Liver (tissue), 8 donors: ENCODE measurements at regions not wholly inside any gene's neighbourhood (a gene's known extent, or its start where the extent isn't known, plus 50 kb on each side); places are given as distances from the start of the nearest gene placed in this dataset.

Experiments
- DNase-seq: peaks from one replicate; pipeline ENCODE4 v3.0.0-alpha.2; 2017; ENCODE audit warnings: low spot score
- H3K27ac ChIP-seq, 2 donors: one replicate each; pipeline ENCODE4 v1.7.0; 2013; ENCODE audit warnings: inconsistent platforms in 2 of 2, low read length in 2 of 2, control low read depth in 1 of 2, low read depth in 1 of 2, mild to moderate bottlenecking in 1 of 2
- H3K27me3 ChIP-seq, 4 donors: one replicate each; pipeline versions ENCODE4 v1.6.1 to v1.7.0; 2013; ENCODE audit warnings: low read length in 3 of 4, inconsistent platforms in 1 of 4, mild to moderate bottlenecking in 1 of 4, moderate library complexity in 1 of 4; ENCODE audit not compliant: control insufficient read depth in 4 of 4, insufficient read depth in 4 of 4
- H3K36me3 ChIP-seq, 4 donors: one replicate each; pipeline versions ENCODE4 v1.6.1 to v1.7.0; 2013; ENCODE audit warnings: low read length in 3 of 4, mild to moderate bottlenecking in 3 of 4, low read depth in 1 of 4, moderate library complexity in 1 of 4; ENCODE audit not compliant: control insufficient read depth in 4 of 4, insufficient read depth in 3 of 4
- H3K4me1 ChIP-seq, 4 donors: one replicate each; pipeline versions ENCODE4 v1.6.1 to v1.7.0; 2013; ENCODE audit warnings: low read length in 3 of 4, mild to moderate bottlenecking in 3 of 4, moderate library complexity in 1 of 4; ENCODE audit not compliant: control insufficient read depth in 4 of 4, insufficient read depth in 4 of 4
- H3K4me3 ChIP-seq, 3 donors: one replicate each; pipeline versions ENCODE4 v1.6.1 to v1.7.0; 2013; ENCODE audit warnings: low read length in 3 of 3, control low read depth in 1 of 3, low read depth in 1 of 3, mild to moderate bottlenecking in 1 of 3
- H3K9ac ChIP-seq, 2 donors: one replicate each; pipeline ENCODE4 v1.7.0; 2013; ENCODE audit warnings: low read length in 2 of 2, mild to moderate bottlenecking in 2 of 2, moderate library complexity in 2 of 2, control low read depth in 1 of 2, low read depth in 1 of 2
- H3K9me3 ChIP-seq, 4 donors: one replicate each; pipeline versions ENCODE4 v1.6.1 to v1.7.0; 2013; ENCODE audit warnings: low read length in 3 of 4; ENCODE audit not compliant: control insufficient read depth in 4 of 4
- ATF3 ChIP-seq: IDR thresholded peaks from 2 replicates; pipeline ENCODE4 v1.6.1; 2016; ENCODE audit warnings: antibody characterized with exemption
- EGR1 ChIP-seq, 2 donors: IDR thresholded peaks; 2 replicates each; pipeline ENCODE4 v1.6.1; 2016 to 2018; ENCODE audit warnings: antibody characterized with exemption in 2 of 2, low read depth in 2 of 2
- FOXA1 ChIP-seq: IDR thresholded peaks from 2 replicates; pipeline ENCODE4 v1.6.1; 2016; ENCODE audit warnings: antibody characterized with exemption
- HNF4A ChIP-seq, 2 donors: conservative IDR thresholded peaks; 2 replicates each; pipeline ENCODE4 v1.6.1; 2016; ENCODE audit warnings: antibody characterized with exemption in 2 of 2, mild to moderate bottlenecking in 2 of 2
- JUND ChIP-seq, 2 donors: IDR thresholded peaks; 2 replicates each; pipeline ENCODE4 v1.6.1; 2016; ENCODE audit warnings: antibody characterized with exemption in 2 of 2
- MAX ChIP-seq: IDR thresholded peaks from 2 replicates; pipeline ENCODE4 v1.6.1; 2016; ENCODE audit warnings: antibody characterized with exemption
- NR2F2 ChIP-seq: IDR thresholded peaks from 2 replicates; pipeline ENCODE4 v1.6.1; 2016; ENCODE audit warnings: antibody characterized with exemption
- RAD21 ChIP-seq, 2 donors: IDR thresholded peaks; 2 replicates each; pipeline ENCODE4 v1.6.1; 2016; ENCODE audit warnings: antibody characterized with exemption in 2 of 2, mild to moderate bottlenecking in 2 of 2
- SP1 ChIP-seq: IDR thresholded peaks from 2 replicates; pipeline ENCODE4 v1.6.1; 2018; ENCODE audit warnings: antibody characterized with exemption, mild to moderate bottlenecking
- TAF1 ChIP-seq: conservative IDR thresholded peaks from 2 replicates; pipeline ENCODE4 v1.6.1; 2016; ENCODE audit warnings: antibody characterized with exemption, mild to moderate bottlenecking
- YY1 ChIP-seq: IDR thresholded peaks from 2 replicates; pipeline ENCODE4 v1.6.1; 2016; ENCODE audit warnings: antibody characterized with exemption, mild to moderate bottlenecking
- ZBTB33 ChIP-seq: IDR thresholded peaks from 2 replicates; pipeline ENCODE4 v1.6.1; 2016; ENCODE audit warnings: antibody characterized with exemption
- WGBS: extraction: QIAGEN DNeasy Blood & Tissue Kit; methylation state at CpG from one replicate; pipeline ENCODE4 v1.1.7; 2013; 5-methylcytosine and 5-hydroxymethylcytosine counted together
- TF ChIP-seq, protein P1 (sequence below): fragments of 150-350 bp; IDR thresholded peaks from 2 replicates; pipeline ENCODE4 v1.5.1; 2017; ENCODE audit warnings: improper control_type of control experiment, low read depth, low read length; ENCODE audit not compliant: missing input control
- TF ChIP-seq, protein P2 (sequence below): IDR thresholded peaks from 2 replicates; pipeline ENCODE4 v1.6.1; 2016; ENCODE audit warnings: antibody characterized with exemption, mild to moderate bottlenecking
- donor health status: healthy.
- donor health status: healthy.
- donor health status: healthy.
- donor health status: healthy.
- donor health status: healthy.

GRCh38 chr14:51474854-51475253, 176.9 kb upstream of the FRMD6 start:
- DNase-seq = no peak
- Histone ChIP-seq H3K9ac (no peak overlapping the region), H3K27me3 (no peaks in the 10 kb centered on the region), H3K4me1 (peaks cover 0 to 9% (median 0%) of the 10 kb centered on the region in 4 donors), H3K9me3 (no peaks in the 10 kb centered on the region), H3K36me3 (no peaks in the 10 kb centered on the region), H3K27ac (no peak overlapping the region), H3K4me3 (no peak overlapping the region)
- TF ChIP-seq MAX = no peak
- TF ChIP-seq YY1 = no peak
- no peak for TF ChIP-seq EGR1 (IDR thresholded peaks at IDR 0.05; ENCODE audit: low read depth in 2 of 2)
- no peak for TF ChIP-seq SP1
- TF ChIP-seq ATF3 = no peak
- TF ChIP-seq NR2F2 = no peak
- TF ChIP-seq, protein P1, sequence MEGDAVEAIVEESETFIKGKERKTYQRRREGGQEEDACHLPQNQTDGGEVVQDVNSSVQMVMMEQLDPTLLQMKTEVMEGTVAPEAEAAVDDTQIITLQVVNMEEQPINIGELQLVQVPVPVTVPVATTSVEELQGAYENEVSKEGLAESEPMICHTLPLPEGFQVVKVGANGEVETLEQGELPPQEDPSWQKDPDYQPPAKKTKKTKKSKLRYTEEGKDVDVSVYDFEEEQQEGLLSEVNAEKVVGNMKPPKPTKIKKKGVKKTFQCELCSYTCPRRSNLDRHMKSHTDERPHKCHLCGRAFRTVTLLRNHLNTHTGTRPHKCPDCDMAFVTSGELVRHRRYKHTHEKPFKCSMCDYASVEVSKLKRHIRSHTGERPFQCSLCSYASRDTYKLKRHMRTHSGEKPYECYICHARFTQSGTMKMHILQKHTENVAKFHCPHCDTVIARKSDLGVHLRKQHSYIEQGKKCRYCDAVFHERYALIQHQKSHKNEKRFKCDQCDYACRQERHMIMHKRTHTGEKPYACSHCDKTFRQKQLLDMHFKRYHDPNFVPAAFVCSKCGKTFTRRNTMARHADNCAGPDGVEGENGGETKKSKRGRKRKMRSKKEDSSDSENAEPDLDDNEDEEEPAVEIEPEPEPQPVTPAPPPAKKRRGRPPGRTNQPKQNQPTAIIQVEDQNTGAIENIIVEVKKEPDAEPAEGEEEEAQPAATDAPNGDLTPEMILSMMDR = no peak
- no peak for TF ChIP-seq TAF1
- no peak for TF ChIP-seq RAD21 (IDR thresholded peaks at IDR 0.05)

DNA sequence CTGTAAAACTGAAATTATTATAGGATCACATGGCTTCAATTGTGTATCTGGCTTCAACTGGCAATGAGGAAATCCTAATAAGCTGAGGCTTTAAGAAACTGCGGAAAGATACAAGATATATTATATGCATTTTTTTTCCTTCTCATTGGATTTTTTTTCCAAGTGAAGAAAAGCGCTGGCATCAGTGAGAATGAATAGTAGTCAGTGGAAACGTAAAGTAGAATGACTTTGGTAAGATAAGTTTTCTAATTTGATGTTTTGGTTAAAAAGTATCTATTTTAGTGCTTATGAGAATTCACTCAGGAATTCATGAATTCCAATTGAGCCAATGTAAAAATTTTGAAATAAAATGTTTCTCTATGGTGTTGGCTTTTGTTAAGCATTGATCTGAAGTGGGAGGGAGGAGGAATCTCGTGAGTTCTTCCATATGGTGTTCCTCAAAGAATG, 173.5 kb upstream of the FRMD6 start:
- Histone ChIP-seq H3K36me3 (no peaks in the 10 kb centered on the region), H3K27ac (no peak overlapping the region), H3K9me3 (no peaks in the 10 kb centered on the region), H3K4me3 (no peak overlapping the region), H3K9ac (no peak overlapping the region), H3K4me1 (peaks cover 0 to 6% (median 0%) of the 10 kb centered on the region in 4 donors), H3K27me3 (no peaks in the 10 kb centered on the region)
- DNase-seq = no peak
- WGBS = 90% methylated on average over 4 of the region's 4 CpGs
- no peak for TF ChIP-seq FOXA1
- TF ChIP-seq HNF4A (conservative IDR thresholded peaks at IDR 0.05) = no peak
- TF ChIP-seq, protein P1 = no peak
- TF ChIP-seq YY1 = no peak
- TF ChIP-seq JUND (IDR thresholded peaks at IDR 0.05) = no peak
- TF ChIP-seq SP1 = no peak
- no peak for TF ChIP-seq EGR1 (IDR thresholded peaks at IDR 0.05; ENCODE audit: low read depth in 2 of 2)
- TF ChIP-seq ZBTB33 = no peak
- TF ChIP-seq ATF3 = no peak
- no peak for TF ChIP-seq TAF1
- TF ChIP-seq, protein P2, sequence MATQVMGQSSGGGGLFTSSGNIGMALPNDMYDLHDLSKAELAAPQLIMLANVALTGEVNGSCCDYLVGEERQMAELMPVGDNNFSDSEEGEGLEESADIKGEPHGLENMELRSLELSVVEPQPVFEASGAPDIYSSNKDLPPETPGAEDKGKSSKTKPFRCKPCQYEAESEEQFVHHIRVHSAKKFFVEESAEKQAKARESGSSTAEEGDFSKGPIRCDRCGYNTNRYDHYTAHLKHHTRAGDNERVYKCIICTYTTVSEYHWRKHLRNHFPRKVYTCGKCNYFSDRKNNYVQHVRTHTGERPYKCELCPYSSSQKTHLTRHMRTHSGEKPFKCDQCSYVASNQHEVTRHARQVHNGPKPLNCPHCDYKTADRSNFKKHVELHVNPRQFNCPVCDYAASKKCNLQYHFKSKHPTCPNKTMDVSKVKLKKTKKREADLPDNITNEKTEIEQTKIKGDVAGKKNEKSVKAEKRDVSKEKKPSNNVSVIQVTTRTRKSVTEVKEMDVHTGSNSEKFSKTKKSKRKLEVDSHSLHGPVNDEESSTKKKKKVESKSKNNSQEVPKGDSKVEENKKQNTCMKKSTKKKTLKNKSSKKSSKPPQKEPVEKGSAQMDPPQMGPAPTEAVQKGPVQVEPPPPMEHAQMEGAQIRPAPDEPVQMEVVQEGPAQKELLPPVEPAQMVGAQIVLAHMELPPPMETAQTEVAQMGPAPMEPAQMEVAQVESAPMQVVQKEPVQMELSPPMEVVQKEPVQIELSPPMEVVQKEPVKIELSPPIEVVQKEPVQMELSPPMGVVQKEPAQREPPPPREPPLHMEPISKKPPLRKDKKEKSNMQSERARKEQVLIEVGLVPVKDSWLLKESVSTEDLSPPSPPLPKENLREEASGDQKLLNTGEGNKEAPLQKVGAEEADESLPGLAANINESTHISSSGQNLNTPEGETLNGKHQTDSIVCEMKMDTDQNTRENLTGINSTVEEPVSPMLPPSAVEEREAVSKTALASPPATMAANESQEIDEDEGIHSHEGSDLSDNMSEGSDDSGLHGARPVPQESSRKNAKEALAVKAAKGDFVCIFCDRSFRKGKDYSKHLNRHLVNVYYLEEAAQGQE = no peak
